ENCODE measurements at regions not wholly inside any gene's neighbourhood (a gene's known extent, or its start where the extent isn't known, plus 50 kb on each side); places are given as distances from the start of the nearest gene placed in this dataset.
A peak's percentile ranks its signal among the peaks of the same experiment; 100 is the strongest.

DNA sequence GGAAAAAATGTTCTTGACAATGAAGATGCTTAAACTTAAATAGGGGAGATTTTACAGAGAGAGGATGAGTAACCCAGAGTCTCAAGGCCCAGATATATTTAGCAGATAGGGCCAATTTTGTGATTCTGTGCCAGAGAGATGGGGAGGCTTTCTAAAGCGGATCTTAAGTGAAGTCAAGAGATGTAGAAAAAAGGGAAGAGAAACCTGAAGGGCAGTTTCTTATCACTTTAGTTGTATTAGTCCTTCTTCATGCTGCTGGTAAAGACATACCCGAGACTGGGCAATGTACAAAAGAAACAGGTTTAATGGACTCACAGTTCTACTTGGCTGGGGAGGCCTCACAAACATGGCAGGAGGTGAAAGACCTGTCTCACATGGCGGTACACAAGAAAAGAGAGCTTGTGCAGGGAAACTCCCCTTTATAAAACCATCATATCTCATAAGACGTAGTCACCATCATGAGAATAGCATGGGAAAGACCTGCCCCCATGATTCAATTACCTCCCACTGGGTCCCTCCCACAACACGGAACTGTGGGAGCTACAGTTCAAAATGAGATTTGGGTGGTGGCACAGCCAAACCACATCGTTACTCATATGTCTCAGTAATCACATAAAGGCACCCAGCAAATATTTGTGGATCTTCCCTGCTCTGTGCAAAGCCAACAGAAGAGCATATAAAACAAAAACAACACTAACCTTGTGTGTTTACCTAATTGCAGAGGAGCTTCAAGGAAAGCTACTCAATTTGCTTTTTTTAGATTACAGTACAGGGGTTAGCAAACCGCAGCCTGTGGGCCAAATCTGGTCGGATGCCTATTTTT lies 102.6 kb upstream of the MYCBP2 start:
- in situ Hi-C loops (cut with MboI; ENCODE audit: low pct_unique_long_range_greater_than_20kb, low sequenced_read_pairs) = no loop called here
- DNase-seq = no peak

GRCh38 chr13:77425705-77426104 lies 98.8 kb upstream of the MYCBP2 start:
- in situ Hi-C loops (cut with MboI; ENCODE audit: low pct_unique_long_range_greater_than_20kb, low sequenced_read_pairs) = no loop called here
- DNase-seq = no peak

- peak; percentile 5 for DNase-seq
- in situ Hi-C loops (cut with MboI; ENCODE audit: low pct_unique_long_range_greater_than_20kb, low sequenced_read_pairs) = no loop called here
Measured at GRCh38 chr13:77423296-77423695, 96.4 kb upstream of the MYCBP2 start.

DNA sequence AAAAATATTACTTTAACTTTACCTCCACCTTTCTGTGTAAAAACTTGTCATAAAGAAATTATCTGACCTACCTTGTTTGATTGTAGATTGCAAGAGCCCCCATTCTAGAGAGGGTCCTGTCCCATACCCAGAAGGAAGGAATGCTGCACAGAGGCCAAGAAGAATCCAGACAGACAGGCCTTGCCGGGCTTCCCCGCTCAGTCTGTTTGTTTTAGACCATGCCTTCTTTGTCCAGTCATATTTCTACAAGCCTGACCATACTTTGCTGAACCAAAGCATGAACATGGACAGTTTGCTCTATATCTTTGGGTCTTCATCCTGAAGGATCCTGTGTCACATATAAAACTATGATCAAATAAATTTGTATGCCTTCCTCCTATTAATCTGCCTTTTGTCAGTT lies 95.8 kb upstream of the MYCBP2 start:
- in situ Hi-C loops (cut with MboI; ENCODE audit: low pct_unique_long_range_greater_than_20kb, low sequenced_read_pairs) = no loop called here
- no peak for DNase-seq

DNA sequence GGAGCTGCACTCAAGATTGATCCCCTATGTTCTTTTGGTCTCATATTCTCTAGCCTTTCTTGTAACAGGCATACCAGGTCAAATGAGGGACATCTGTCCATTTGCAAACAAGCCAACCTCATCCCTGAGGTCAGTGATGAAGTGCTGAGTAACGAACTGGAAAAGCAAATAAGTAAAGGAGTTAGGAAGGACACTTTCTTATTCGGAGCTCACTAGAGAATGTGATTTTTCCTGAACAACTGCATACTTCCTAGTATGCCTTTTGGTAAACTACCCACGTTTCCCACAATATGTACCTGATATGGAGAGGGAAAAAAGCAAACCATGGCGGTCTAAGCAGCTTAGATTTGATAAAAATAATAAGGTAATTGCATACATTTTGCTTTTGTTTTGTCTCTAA lies 91.0 kb upstream of the MYCBP2 start:
- in situ Hi-C loops (cut with MboI; ENCODE audit: low pct_unique_long_range_greater_than_20kb, low sequenced_read_pairs) = no loop called here
- DNase-seq = no peak

DNA sequence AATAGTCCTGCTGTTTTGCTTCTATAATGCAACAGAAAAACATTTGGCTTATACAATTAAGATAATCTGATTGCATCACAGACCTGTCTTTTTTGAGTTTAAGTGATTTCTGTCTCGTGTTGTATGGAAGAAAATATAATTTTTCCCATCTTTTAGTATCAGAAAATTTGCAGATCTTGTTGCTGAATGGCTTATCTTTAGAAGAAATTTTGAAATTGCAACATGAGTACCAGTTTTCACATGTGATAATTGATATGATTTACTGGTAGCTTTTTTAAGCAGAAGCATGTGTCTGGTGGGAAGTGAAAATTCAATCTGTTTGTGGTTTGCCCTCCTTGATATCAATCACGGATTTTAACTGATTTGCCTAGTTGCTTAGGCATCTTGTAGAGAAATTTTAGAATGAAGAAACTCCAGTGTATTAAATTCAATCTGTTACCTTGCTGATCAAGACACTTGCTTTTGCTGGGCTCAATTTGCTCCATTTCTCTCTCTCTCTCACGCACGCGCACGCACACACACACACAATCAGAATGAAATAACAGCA lies 89.8 kb upstream of the MYCBP2 start:
- in situ Hi-C loops (cut with MboI; ENCODE audit: low pct_unique_long_range_greater_than_20kb, low sequenced_read_pairs) = no loop called here
- DNase-seq = no peak

GRCh38 chr13:77415253-77416071 lies 88.6 kb upstream of the MYCBP2 start:
- DNase-seq = no peak
- in situ Hi-C loops (cut with MboI; ENCODE audit: low pct_unique_long_range_greater_than_20kb, low sequenced_read_pairs) = no loop called here

DNA sequence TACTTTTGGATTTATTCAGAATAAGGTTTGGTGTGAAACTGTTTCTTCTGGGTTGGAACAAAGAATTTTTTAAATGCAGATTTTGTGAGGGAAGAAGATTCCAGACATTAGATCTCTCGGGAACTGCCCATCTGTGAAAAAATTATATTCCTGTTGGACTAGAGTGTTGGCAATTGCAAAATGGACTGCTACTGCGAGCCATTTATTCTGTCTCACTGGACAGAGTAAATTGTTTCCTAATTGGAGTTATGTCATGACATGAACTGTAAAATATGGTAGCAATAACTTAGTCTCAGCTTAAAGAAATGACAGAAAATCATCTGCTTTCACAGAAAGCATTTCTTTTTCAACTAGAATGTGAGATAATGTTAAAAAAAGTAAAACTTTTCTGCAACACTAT lies 86.0 kb upstream of the MYCBP2 start:
- in situ Hi-C loops (cut with MboI; ENCODE audit: low pct_unique_long_range_greater_than_20kb, low sequenced_read_pairs) = no loop called here
- no peak for DNase-seq

- in situ Hi-C loops (cut with MboI; ENCODE audit: low pct_unique_long_range_greater_than_20kb, low sequenced_read_pairs) = no loop called here
- no peak for DNase-seq
Measured at GRCh38 chr13:77412116-77412635, 85.3 kb upstream of the MYCBP2 start.

GRCh38 chr13:77409412-77409811 lies 82.5 kb upstream of the MYCBP2 start:
- DNase-seq = no peak
- in situ Hi-C loops (cut with MboI; ENCODE audit: low pct_unique_long_range_greater_than_20kb, low sequenced_read_pairs) = no loop called here

- in situ Hi-C loops (cut with MboI; ENCODE audit: low pct_unique_long_range_greater_than_20kb, low sequenced_read_pairs) = no loop called here
- DNase-seq = no peak
Measured at GRCh38 chr13:77406644-77407440, 79.9 kb upstream of the MYCBP2 start.

GRCh38 chr13:77398825-77399620 lies 72.1 kb upstream of the MYCBP2 start:
- in situ Hi-C loops (cut with MboI; ENCODE audit: low pct_unique_long_range_greater_than_20kb, low sequenced_read_pairs) = no loop called here
- DNase-seq = no peak

GRCh38 chr13:77397636-77398035 lies 70.7 kb upstream of the MYCBP2 start:
- in situ Hi-C loops (cut with MboI; ENCODE audit: low pct_unique_long_range_greater_than_20kb, low sequenced_read_pairs) = no loop called here
- no peak for DNase-seq

GRCh38 chr13:77391475-77391874 lies 64.6 kb upstream of the MYCBP2 start:
- DNase-seq = no peak
- in situ Hi-C loops (cut with MboI; ENCODE audit: low pct_unique_long_range_greater_than_20kb, low sequenced_read_pairs) = no loop called here

DNA sequence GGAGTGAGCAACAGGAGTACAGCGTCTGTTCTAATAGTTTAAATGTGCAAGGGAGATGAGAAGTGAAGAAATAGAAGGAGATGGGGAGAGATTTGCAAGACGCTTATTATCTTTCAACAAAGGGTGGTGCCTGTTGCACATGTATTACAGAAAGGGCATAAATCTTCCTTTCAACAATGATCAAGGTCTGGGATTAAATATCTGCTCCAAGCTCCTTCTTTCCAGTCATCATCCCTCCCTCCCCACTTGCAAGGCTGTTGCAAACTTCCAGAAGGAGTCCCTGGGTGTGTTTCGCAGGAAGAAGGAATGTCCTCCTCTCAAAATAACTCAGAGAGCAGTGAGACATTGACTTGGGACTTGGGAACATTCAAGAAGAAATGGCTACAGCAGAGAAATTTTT lies 63.5 kb upstream of the MYCBP2 start:
- DNase-seq = no peak
- in situ Hi-C loops (cut with MboI; ENCODE audit: low pct_unique_long_range_greater_than_20kb, low sequenced_read_pairs) = no loop called here

DNA sequence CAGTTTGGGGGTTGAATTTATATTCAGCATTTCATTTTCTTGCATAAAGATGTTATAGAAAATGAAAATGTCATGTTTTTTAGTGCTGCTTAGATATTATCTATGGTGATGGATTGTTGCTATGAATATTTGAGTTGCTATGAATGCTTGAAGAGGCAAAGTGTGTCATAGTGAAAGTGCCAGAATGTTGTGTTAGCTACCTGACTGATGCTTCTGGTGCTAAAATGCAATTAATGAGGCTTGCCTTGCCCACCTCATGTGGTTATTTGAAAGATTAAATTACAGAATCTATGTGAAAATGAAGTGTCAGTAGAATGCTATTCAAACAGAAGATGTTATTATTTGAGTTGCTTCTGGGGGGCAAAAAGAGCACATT lies 62.7 kb upstream of the MYCBP2 start:
- DNase-seq = no peak
- in situ Hi-C loops (cut with MboI; ENCODE audit: low pct_unique_long_range_greater_than_20kb, low sequenced_read_pairs) = no loop called here

- no peak for DNase-seq
- in situ Hi-C loops (cut with MboI; ENCODE audit: low pct_unique_long_range_greater_than_20kb, low sequenced_read_pairs) = no loop called here
Measured at GRCh38 chr13:77388944-77389624, 62.2 kb upstream of the MYCBP2 start.

DNA sequence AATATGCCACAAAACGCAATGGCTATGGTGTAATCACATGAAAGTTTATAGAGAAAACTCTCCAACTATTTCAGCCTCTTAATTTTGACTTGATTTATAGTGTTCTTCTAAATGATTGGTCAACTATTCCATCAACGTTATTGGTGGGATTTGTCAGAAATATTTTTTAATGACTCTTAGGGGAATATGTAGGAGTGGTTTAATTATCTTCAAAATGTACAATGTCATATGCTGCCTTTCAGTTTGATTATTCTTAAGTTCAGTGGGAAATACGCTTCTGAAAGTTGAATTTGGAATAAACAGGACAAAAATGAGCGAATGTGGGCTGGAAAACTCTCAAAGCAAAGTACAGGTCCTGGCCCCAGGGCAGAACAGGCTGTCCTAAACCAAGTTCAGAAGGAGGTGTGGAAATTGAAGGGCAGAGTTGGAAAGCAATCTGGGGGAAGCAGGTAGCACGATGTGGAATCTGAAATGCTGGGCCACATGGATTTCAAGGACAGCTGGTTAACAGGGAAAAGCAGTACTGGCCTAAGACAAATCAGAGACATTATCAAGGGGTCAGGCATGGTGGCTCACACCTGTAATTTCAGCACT lies 60.8 kb upstream of the MYCBP2 start:
- DNase-seq = no peak
- in situ Hi-C loops (cut with MboI; ENCODE audit: low pct_unique_long_range_greater_than_20kb, low sequenced_read_pairs) = no loop called here
